GM23248 (cell line): ENCODE measurements at regions not wholly inside any gene's neighbourhood (a gene's known extent, or its start where the extent isn't known, plus 50 kb on each side); places are given as distances from the start of the nearest gene placed in this dataset.

Experiments
- DNase-seq: peaks from one replicate; pipeline ENCODE4 v3.0.0-alpha.2; 2015
- H2AFZ ChIP-seq: fragments of 200-600 bp; sonication (generic); 2 replicates; pipeline ENCODE4 v1.6.1; 2016; ENCODE audit warnings: antibody characterized with exemption
- H3F3A ChIP-seq: fragments of 200-600 bp; sonication (generic); 2 replicates; pipeline ENCODE4 v1.6.1; 2016; ENCODE audit warnings: mild to moderate bottlenecking, antibody characterized with exemption, mixed run types; ENCODE audit not compliant: insufficient read depth
- H3K27ac ChIP-seq: fragments of 200-600 bp; sonication (generic); 2 replicates; pipeline ENCODE4 v1.5.1; 2016; ENCODE audit warnings: mild to moderate bottlenecking
- H3K27me3 ChIP-seq: fragments of 200-600 bp; sonication (generic); replicated peaks from 2 replicates; pipeline ENCODE4 v1.6.1; 2016; ENCODE audit warnings: mild to moderate bottlenecking; ENCODE audit not compliant: insufficient read depth
- H3K36me3 ChIP-seq: fragments of 200-600 bp; sonication (generic); 2 replicates; pipeline ENCODE4 v1.6.1; 2016; ENCODE audit warnings: low read depth, mild to moderate bottlenecking
- H3K4me1 ChIP-seq: fragments of 200-600 bp; sonication (generic); 2 replicates; pipeline ENCODE4 v1.6.1; 2016; ENCODE audit warnings: mild to moderate bottlenecking; ENCODE audit not compliant: insufficient read depth
- H3K4me2 ChIP-seq: fragments of 200-600 bp; sonication (generic); one replicate; pipeline ENCODE4 v1.6.1; 2016; ENCODE audit warnings: mild to moderate bottlenecking; ENCODE audit not compliant: unreplicated experiment
- H3K4me3 ChIP-seq: fragments of 200-600 bp; sonication (generic); 2 replicates; pipeline ENCODE4 v1.5.1; 2016; ENCODE audit warnings: mild to moderate bottlenecking
- H3K79me2 ChIP-seq: fragments of 200-600 bp; sonication (generic); 2 replicates; pipeline ENCODE4 v1.6.1; 2016; ENCODE audit warnings: mild to moderate bottlenecking; ENCODE audit not compliant: insufficient read depth
- H3K9ac ChIP-seq: fragments of 200-600 bp; sonication (generic); 2 replicates; pipeline ENCODE4 v1.6.1; 2016; ENCODE audit warnings: mild to moderate bottlenecking
- H3K9me2 ChIP-seq: fragments of 200-600 bp; sonication (generic); 2 replicates; pipeline ENCODE4 v1.6.1; 2016; ENCODE audit warnings: mixed run types, mild to moderate bottlenecking, moderate library complexity; ENCODE audit not compliant: insufficient read depth
- H3K9me3 ChIP-seq: fragments of 200-600 bp; sonication (generic); one replicate; pipeline ENCODE4 v1.6.1; 2017; ENCODE audit warnings: low read depth
- H4K20me1 ChIP-seq: fragments of 200-600 bp; sonication (generic); 2 replicates; pipeline ENCODE4 v1.6.0; 2016; ENCODE audit not compliant: insufficient read depth
- EZH2 ChIP-seq: fragments of 200-600 bp; sonication (generic); IDR thresholded peaks from 2 replicates; pipeline ENCODE4 v1.6.1; 2018; ENCODE audit warnings: antibody characterized with exemption, mild to moderate bottlenecking; ENCODE audit not compliant: insufficient read depth, poor library complexity, severe bottlenecking
- EZH2phosphoT487 ChIP-seq: fragments of 200-600 bp; sonication (generic); IDR thresholded peaks from 2 replicates; pipeline ENCODE4 v1.6.1; 2018; ENCODE audit warnings: antibody characterized with exemption, moderate library complexity, mild to moderate bottlenecking, low read depth; ENCODE audit not compliant: insufficient read depth
- WGBS, 2 experiments: methylation state at CpG; one replicate each; pipeline ENCODE4 v1.1.6; 2015 to 2017; ENCODE audit warnings: low lambda C conversion rate in 2 of 2, low coverage in 1 of 2; ENCODE audit errors: missing lambda C conversion rate in 2 of 2; 5-methylcytosine and 5-hydroxymethylcytosine counted together
- in situ Hi-C: fragments of 300-500 bp; cut with MboI; formaldehyde crosslinking; loops from 2 replicates; pipeline ENCODE4 v1.15.0; 2020

GRCh38 chr14:48417715-48418500 is 742.5 kb upstream of the MDGA2 start:
- no peak overlapping the region for H2AFZ ChIP-seq
- TF ChIP-seq EZH2phosphoT487 (no peak), EZH2 (no peak)
- H3K27me3 ChIP-seq, result no peaks in the 10 kb centered on the region
- H3K4me2 ChIP-seq, result no peak overlapping the region
- WGBS, 2 experiments, result 38 to 54% methylated on average over 4 of the region's 4 CpGs
- DNase-seq, result no peak
- no peak overlapping the region for H3K4me3 ChIP-seq
- no peak overlapping the region for H3K9ac ChIP-seq
- H3K27ac ChIP-seq, result no peak overlapping the region
- H3K4me1 ChIP-seq, result no peaks in the 10 kb centered on the region
- no peaks in the 10 kb centered on the region for H4K20me1 ChIP-seq
- no peaks in the 10 kb centered on the region for H3K9me3 ChIP-seq
- no peaks in the 10 kb centered on the region for H3K9me2 ChIP-seq
- H3K79me2 ChIP-seq, result no peaks in the 10 kb centered on the region
- in situ Hi-C loops, result no loop called here
- no peaks in the 10 kb centered on the region for H3K36me3 ChIP-seq
- H3F3A ChIP-seq, result no peaks in the 10 kb centered on the region

GRCh38 chr14:48401321-48401720 is 725.9 kb upstream of the MDGA2 start:
- no peak overlapping the region for H2AFZ ChIP-seq
- in situ Hi-C loops, result no loop called here

GRCh38 chr14:48398675-48399282 is 723.4 kb upstream of the MDGA2 start:
- WGBS, 2 experiments, result 15 to 18% methylated on average over 2 of the region's 2 CpGs
- Histone ChIP-seq H3K9ac (no peak overlapping the region), H3K27ac (no peak overlapping the region), H3K4me2 (no peak overlapping the region), H3K79me2 (no peaks in the 10 kb centered on the region), H3K36me3 (no peaks in the 10 kb centered on the region), H3F3A (no peaks in the 10 kb centered on the region), H3K27me3 (no peaks in the 10 kb centered on the region), H3K4me3 (no peak overlapping the region), H3K9me2 (no peaks in the 10 kb centered on the region), H3K9me3 (no peaks in the 10 kb centered on the region), H3K4me1 (no peaks in the 10 kb centered on the region), H4K20me1 (no peaks in the 10 kb centered on the region), H2AFZ (no peak overlapping the region)
- TF ChIP-seq EZH2 (no peak), EZH2phosphoT487 (no peak)
- peak; percentile 45 for DNase-seq
- in situ Hi-C loops, result no loop called here

More at GRCh38 chr14:48401321-48401720, 725.9 kb upstream of the MDGA2 start:
- Histone ChIP-seq H3K79me2 (no peaks in the 10 kb centered on the region), H3K4me2 (no peak overlapping the region), H3K4me3 (no peak overlapping the region), H3K9me3 (no peaks in the 10 kb centered on the region), H4K20me1 (no peaks in the 10 kb centered on the region), H3F3A (no peaks in the 10 kb centered on the region), H3K27me3 (no peaks in the 10 kb centered on the region), H3K9me2 (no peaks in the 10 kb centered on the region), H3K4me1 (no peaks in the 10 kb centered on the region), H3K36me3 (no peaks in the 10 kb centered on the region), H3K27ac (no peak overlapping the region), H3K9ac (no peak overlapping the region)
- TF ChIP-seq EZH2, result no peak
- no peak for TF ChIP-seq EZH2phosphoT487
- DNase-seq, result no peak
- 0 to 4% methylated on average over 1 of the region's 1 CpG for WGBS, 2 experiments

- H3K9me3 ChIP-seq, result no peaks in the 10 kb centered on the region
- H3K4me1 ChIP-seq, result no peaks in the 10 kb centered on the region
- H3F3A ChIP-seq, result no peaks in the 10 kb centered on the region
- no peak overlapping the region for H3K4me2 ChIP-seq
- no peaks in the 10 kb centered on the region for H3K9me2 ChIP-seq
- no peaks in the 10 kb centered on the region for H4K20me1 ChIP-seq
- TF ChIP-seq EZH2phosphoT487, result no peak
- no peak for TF ChIP-seq EZH2
- H3K36me3 ChIP-seq, result no peaks in the 10 kb centered on the region
- no peak for DNase-seq
- WGBS, 2 experiments, result 1 to 3% methylated on average over 5 of the region's 5 CpGs
- no peaks in the 10 kb centered on the region for H3K79me2 ChIP-seq
- H3K27me3 ChIP-seq, result no peaks in the 10 kb centered on the region
- H3K27ac ChIP-seq, result no peak overlapping the region
- no peak overlapping the region for H2AFZ ChIP-seq
- in situ Hi-C loops, result no loop called here
- no peak overlapping the region for H3K4me3 ChIP-seq
- H3K9ac ChIP-seq, result no peak overlapping the region
Measured at GRCh38 chr14:48391661-48392060, 716.3 kb upstream of the MDGA2 start.
